NT2/D1 (cell line): ENCODE measurements at regions not wholly inside any gene's neighbourhood (a gene's known extent, or its start where the extent isn't known, plus 50 kb on each side); places are given as distances from the start of the nearest gene placed in this dataset.

Source experiments
- SUZ12 ChIP-seq: IDR thresholded peaks from 2 replicates; pipeline ENCODE4 v1.6.1; 2011; ENCODE audit not compliant: insufficient read length, insufficient read depth; ENCODE audit errors: extremely low read depth
- ZNF274 ChIP-seq: IDR thresholded peaks from 2 replicates; pipeline ENCODE4 v1.6.1; 2011; ENCODE audit warnings: mild to moderate bottlenecking, low read depth, low read length

GRCh38 chr6:119604124-119604523 is 254.6 kb upstream of the MAN1A1 start:
- no peak for TF ChIP-seq ZNF274
- no peak for TF ChIP-seq SUZ12
